GM21717 (cell line): ENCODE measurements at regions not wholly inside any gene's neighbourhood (a gene's known extent, or its start where the extent isn't known, plus 50 kb on each side); places are given as distances from the start of the nearest gene placed in this dataset.

Experiments
- ATAC-seq: cut with Tn5 transposase; IDR thresholded peaks from one replicate; pipeline ENCODE4 v1.9.1; 2021; ENCODE audit warnings: mild to moderate bottlenecking, moderate library complexity; ENCODE audit not compliant: unreplicated experiment

DNA sequence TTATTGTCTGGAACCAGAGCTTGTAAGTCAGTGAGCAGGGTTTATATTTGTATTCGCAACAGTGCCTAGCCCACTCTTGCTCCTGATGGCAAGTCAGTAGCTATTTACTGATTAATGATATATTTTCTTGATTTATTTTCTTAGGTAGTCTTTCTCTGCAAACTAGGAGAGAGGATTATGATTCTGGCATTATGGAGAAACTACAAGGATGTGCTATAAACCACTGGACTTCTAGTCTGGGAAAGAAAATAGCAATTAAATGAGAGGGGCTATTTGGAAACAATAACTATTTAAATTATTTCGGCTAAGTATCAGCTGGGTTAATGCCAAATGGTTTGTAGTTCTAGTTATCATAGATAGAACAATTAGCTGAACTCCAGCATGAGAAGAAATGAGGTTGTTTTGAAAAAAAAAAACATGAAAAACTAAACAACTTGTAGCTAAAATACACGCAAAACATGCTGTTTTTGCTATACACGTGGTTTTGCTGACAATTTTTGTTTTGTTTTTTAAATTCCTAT, 304.9 kb upstream of the TCF21 start:
- no peak for ATAC-seq

DNA sequence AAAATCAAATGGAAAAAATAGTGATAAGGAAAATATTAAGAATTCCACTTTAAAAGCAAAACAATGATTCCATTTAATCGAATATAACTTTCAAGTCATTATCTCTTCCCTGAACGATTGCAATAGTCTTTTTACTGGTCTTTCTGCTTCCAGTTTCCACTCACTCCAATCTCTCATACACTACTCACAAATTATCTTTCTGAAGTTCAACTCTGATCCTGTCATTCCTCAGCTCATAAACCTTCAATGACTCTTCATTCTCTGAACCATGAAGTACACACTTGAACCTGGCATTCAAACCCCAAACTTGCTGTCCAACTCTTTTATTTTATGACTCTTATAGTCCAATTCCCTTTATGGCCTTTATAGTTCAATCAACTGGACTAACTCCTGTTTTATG, 304.1 kb upstream of the TCF21 start:
- ATAC-seq: no peak

- ATAC-seq: no peak
Observed at GRCh38 chr6:133585978-133586377, 302.9 kb upstream of the TCF21 start.

DNA sequence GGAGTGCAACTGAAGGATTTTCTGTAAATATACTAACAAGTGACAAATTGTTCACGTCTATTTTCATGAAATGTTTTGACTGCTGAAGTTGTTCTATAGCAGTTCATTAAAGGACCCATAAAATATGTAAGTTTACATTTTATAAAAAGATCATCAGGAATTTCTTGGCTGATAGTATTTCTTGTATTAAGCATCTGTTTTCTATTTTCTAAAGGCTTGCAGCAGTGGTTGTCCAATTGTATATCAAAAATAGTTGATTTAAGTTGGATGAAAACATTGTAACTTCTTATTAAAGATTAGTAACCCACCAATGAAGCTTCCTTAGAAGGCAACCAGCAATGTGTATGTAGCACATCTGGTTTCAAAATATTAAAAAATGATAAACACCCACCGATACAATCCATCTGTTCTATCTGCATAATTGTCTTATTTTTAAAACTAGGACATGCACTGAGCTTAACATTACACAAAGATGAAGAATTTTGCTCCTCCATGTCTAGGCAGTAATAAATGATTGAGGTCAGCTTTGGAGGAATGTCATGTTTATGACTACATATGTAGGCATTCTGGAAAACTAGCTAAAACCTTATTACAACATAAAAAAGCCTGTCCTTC, 301.3 kb upstream of the TCF21 start:
- no peak for ATAC-seq

DNA sequence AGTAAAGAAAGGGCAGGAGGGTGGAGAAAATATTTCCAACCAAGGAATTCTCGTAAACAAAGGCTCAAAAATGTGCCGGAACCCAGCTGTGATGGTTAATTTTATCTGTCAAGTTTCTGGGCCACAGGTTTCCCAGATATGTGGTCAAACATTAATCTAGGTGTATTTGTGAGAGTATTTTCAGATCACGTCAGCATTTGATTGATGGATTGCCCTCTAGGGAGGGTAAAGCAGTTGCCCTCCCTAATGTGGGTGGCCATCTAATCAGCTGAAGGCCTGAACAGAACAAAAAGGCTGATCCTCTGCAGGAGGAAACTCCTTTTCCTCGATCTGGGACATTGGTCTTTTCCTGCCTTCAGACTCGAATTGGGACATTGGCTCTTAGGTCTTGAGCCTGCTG, 298.7 kb upstream of the TCF21 start:
- no peak for ATAC-seq

DNA sequence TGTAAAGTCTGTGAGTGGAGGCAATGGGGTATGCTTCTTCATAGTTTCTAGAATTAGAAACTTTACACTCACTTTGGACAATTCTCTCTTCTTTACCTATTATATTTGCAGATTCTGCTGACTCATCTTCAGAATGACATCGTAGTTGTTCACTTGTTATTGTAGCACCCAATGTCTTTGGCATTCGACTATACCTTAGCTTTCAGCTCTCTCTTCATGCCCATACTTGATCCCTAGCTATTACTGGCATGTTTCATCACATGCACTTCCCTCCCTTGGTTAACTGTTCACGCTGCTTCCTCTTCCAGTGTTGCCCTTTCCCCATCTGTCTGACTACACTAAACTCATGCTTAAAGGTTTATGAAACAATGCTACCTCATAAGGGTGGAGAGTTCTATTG, 298.1 kb upstream of the TCF21 start:
- no peak for ATAC-seq

- ATAC-seq: no peak
Observed at GRCh38 chr6:133591275-133591674, 297.6 kb upstream of the TCF21 start.

- ATAC-seq: no peak
Observed at GRCh38 chr6:133594652-133595110, 294.2 kb upstream of the TCF21 start.

DNA sequence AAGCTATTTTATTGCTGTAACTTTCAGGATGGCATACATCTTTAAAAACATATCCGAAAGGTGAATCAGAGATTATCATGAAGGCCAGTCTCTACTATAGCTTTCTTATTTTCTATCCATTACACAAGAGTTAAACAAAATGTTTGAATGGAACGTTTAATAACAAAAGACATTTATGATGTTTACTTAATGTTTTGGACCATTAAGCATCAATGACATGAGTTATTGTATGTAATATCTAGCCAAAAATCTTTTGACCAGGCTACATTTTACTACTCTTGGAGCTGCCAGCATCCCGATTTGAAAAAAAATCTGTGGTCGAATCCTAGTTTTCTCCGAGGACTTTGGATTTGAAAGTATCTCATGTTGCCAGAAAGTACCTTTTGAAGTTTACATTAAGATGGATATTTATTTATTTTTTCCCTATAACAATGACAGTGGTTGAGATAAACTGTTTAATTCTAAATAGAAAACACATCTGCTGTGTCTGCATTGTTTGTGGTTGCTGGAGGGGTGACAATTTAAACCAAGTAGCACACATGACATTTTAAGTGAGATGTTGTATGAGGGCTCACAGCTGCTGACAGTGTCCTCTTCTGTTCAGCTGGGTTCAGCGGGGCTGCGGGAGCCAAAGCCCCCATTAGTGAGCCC, 293.7 kb upstream of the TCF21 start:
- ATAC-seq: no peak

GRCh38 chr6:133606852-133607251, 282.1 kb upstream of the TCF21 start:
- no peak for ATAC-seq

GRCh38 chr6:133608620-133609019, 280.3 kb upstream of the TCF21 start:
- no peak for ATAC-seq

DNA sequence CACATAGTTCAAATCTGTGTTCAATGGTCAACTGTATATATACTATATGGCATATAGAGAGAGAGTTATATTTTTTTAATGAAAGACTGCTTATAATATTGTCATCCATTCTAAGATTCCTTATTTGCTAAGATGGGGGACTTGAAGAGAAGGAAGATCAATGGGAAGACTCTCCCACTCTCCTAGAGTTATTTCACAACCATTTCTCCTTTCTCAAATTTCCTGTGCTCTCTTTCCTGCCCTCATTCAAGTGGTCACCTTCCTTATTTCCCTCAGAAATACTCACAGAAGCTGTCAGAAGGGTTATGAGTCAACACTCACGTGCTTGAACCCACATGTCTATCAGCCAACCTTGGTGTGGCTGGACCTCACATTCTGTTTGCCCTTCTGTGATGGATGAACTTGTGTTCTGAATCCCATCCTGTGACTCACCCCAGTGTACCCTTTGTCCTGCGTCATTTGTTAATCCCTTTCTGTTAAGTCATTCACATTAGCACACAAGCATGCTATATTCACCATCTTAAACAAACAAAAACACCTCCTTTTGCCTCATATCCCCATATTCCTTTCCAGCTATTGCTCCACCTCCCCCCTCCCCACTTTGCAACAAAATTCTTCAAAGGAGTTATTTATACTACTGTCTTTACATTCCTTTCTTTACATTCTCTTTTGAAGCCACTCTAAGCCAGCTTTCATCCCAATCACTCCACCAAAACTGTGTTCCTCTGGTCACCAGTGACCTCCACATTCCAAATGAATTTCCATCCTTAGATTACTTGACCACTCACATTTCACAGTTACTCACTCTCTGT, 279.3 kb upstream of the TCF21 start:
- no peak for ATAC-seq

GRCh38 chr6:133610227-133610840, 278.6 kb upstream of the TCF21 start:
- ATAC-seq: no peak

DNA sequence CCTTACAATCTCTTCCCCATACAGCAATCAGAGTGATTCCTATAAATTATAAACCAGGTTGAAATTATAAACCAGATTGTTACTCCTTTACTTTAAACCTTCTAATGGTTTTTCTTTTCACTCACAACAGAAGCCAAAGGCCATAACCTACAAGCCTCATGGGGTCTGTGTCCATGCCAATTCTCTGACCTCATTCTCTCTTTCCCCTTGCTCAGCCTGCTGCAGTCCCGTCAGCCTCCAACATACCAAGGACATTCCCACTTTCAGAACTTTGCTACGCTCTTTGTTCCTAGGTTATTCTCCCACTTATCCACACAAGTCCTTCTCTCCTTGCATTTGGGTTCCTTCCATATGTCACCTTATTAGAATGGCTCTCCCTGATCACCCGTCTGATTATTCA, 277.9 kb upstream of the TCF21 start:
- ATAC-seq: no peak

DNA sequence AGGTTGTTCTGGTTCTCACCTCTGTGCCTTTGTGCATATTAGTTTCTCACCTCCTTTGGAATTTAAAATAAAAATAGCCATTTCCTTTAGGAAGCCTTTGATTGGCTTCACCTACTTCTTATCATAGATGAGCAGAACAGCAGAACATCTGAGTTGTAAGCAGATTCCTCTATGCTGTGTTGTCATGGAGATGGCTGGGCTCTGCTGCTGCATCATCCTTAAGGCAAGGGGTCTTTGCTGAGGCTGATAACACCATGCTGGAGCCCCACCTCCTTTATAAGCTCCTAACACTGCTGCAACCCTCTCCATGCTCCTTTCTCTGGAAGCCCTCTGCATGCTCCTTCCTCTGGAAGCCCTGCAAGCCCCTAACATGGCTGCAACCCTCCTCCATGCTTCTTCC, 276.5 kb upstream of the TCF21 start:
- ATAC-seq: no peak

GRCh38 chr6:133613211-133613610, 275.7 kb upstream of the TCF21 start:
- no peak for ATAC-seq

DNA sequence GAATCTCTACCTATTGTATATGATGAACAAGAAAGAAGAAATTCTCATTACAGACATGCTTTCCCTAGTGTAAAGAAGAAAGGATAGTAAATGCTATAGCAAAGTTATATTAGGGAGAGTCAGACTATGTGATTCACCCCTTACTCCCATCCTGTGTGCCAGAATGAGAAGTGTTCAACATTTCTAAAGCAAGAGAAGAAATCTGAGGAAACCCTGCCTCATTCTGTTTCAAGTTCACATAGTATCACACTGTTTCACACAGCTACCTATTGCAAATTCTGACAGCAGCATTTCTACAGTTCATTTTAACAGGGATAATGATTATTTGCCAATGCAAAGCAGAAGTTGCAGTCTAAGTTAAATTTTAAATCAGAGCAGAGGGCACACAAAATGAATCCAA, 267.2 kb upstream of the TCF21 start:
- no peak for ATAC-seq

DNA sequence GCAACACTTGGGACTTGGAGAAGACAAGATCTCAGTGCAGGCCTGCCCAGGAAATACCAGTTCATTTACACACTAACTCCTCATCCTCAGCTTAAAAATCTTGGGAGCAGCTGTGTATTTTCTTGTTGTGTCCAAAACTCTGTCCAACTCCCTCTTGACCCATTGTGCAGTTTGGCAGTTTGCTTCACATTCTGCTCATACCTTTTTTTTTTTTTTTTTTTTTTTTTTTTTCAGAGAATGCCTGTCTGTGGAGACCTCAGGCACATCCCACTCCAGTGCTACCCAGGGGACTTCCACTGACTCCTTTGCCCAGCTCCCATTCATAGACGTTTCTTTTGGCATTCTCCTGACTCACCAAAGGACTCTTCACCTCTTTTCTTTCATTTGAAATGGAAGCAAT, 265.8 kb upstream of the TCF21 start:
- ATAC-seq: no peak

DNA sequence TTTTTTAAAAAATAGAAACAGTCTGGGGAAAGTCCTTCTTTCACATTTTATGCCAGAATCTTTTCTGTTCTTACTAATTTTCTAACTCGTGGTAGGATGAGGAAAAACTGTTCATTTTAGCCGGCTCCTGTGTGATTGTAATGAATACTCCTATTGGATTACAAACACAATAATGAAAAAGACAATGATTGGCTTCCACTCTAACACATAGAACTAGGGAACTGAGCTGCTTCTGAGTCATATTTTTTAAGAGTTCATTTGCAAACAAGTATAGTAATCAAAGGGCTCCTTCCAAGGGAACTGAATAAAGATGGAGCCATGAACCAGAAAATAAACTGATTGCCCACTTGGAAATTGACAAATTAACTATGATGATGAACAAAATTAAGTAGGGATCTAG, 265.3 kb upstream of the TCF21 start:
- no peak for ATAC-seq

DNA sequence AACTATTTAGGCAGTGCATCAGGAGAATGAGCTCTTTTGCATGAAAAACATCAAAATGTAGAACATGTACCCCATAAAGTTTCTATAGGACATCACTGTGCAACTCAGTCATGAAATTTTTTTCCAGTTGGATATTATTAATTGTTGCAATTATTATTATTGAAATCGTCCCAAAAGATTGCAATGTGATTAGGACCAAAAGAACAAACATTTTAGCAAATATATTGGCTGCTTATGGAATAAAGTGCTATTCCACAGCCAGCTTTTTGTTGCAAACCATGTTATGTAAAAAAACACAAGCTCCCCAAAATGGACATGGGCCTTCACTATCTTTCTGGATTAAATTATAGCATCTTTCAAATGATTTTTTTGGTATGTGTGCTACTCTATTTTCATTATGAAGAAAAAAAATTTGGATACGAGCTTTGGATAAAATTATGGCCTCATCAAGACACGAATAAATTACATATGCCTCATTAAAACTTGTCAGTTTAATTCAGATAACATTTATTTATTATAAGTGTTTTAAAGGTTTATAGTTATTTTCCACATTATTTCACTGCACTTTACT, 262.7 kb upstream of the TCF21 start:
- ATAC-seq: no peak

DNA sequence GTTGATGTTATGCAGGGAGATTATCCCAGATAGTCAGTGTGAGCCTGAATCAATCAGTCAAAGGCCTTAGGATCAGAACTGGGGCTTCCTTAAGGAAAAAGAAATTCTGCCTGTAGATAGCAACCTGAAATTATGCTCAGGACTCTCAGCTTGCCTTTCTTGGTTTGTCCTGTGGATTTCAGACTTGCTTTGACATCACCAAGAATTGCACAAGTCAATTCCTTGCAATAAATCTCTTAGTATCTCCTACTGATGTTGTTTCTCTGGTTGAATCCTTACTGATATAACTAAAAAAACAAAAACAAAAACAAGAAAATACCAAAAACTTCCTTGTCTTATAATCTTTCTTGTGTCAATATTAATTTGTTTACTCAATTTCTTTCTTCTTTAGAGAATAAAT, 258.9 kb upstream of the TCF21 start:
- ATAC-seq: no peak
